H9 (cell line): ENCODE measurements at regions not wholly inside any gene's neighbourhood (a gene's known extent, or its start where the extent isn't known, plus 50 kb on each side); places are given as distances from the start of the nearest gene placed in this dataset.

Experiments
- DNase-seq: peaks from one replicate; pipeline ENCODE4 v3.0.0-alpha.2; 2017
- H2AFZ ChIP-seq: one replicate; pipeline ENCODE4 v1.6.1; 2013; ENCODE audit warnings: mild to moderate bottlenecking, low read length, control low read depth, moderate library complexity
- H2AK5ac ChIP-seq: 2 replicates; pipeline ENCODE4 v1.6.1; 2013; ENCODE audit warnings: low read length, control low read depth, mixed read lengths; ENCODE audit not compliant: insufficient read length
- H2BK120ac ChIP-seq: one replicate; pipeline ENCODE4 v1.6.1; 2013; ENCODE audit warnings: low read depth, mild to moderate bottlenecking, low read length, control low read depth, inconsistent platforms; ENCODE audit not compliant: poor library complexity, severe bottlenecking
- H2BK12ac ChIP-seq: 2 replicates; pipeline ENCODE4 v1.6.1; 2013; ENCODE audit warnings: low read length, control low read depth, mixed read lengths, low read depth; ENCODE audit not compliant: insufficient read length
- H2BK15ac ChIP-seq: 2 replicates; pipeline ENCODE4 v1.6.1; 2013; ENCODE audit warnings: low read depth, low read length, control low read depth
- H2BK20ac ChIP-seq: one replicate; pipeline ENCODE4 v1.6.1; 2013; ENCODE audit warnings: low read depth, mild to moderate bottlenecking, low read length, control low read depth, inconsistent platforms; ENCODE audit not compliant: poor library complexity, severe bottlenecking
- H2BK5ac ChIP-seq: 2 replicates; pipeline ENCODE4 v1.6.1; 2013; ENCODE audit warnings: low read length, control low read depth, mixed read lengths; ENCODE audit not compliant: insufficient read length
- H3K14ac ChIP-seq: 2 replicates; pipeline ENCODE4 v1.6.1; 2013; ENCODE audit warnings: low read length, control low read depth; ENCODE audit not compliant: insufficient read depth
- H3K18ac ChIP-seq: 2 replicates; pipeline ENCODE4 v1.6.1; 2013; ENCODE audit warnings: low read depth, mild to moderate bottlenecking, mixed read lengths, low read length, control low read depth; ENCODE audit not compliant: insufficient read length
- H3K23ac ChIP-seq: 2 replicates; pipeline ENCODE4 v1.6.1; 2013; ENCODE audit warnings: low read length, control low read depth, mixed read lengths, low read depth; ENCODE audit not compliant: insufficient read length
- H3K23me2 ChIP-seq: 2 replicates; pipeline ENCODE4 v1.6.1; 2013; ENCODE audit warnings: low read depth, mild to moderate bottlenecking, mixed read lengths, low read length, control low read depth; ENCODE audit not compliant: insufficient read length, poor library complexity, severe bottlenecking
- H3K27ac ChIP-seq: 2 replicates; pipeline ENCODE4 v1.5.1; 2013; ENCODE audit warnings: low read length, control low read depth, mixed read lengths, low read depth; ENCODE audit not compliant: insufficient read length
- H3K27me3 ChIP-seq: 2 replicates; pipeline ENCODE4 v1.6.1; 2013; ENCODE audit warnings: low read length, control low read depth, inconsistent platforms; ENCODE audit not compliant: insufficient read depth
- H3K4ac ChIP-seq: 2 replicates; pipeline ENCODE4 v1.6.1; 2013; ENCODE audit warnings: low read depth, mild to moderate bottlenecking, control low read depth, inconsistent platforms, low read length, moderate library complexity
- H3K4me1 ChIP-seq: 2 replicates; pipeline ENCODE4 v1.6.1; 2013; ENCODE audit warnings: low read length, control low read depth, inconsistent platforms; ENCODE audit not compliant: insufficient read depth
- H3K4me2 ChIP-seq: 2 replicates; pipeline ENCODE4 v1.6.1; 2013; ENCODE audit warnings: low read length, control low read depth, mixed read lengths; ENCODE audit not compliant: insufficient read length, insufficient read depth
- H3K56ac ChIP-seq: 2 replicates; pipeline ENCODE4 v1.6.1; 2013; ENCODE audit warnings: low read depth, mild to moderate bottlenecking, mixed read lengths, low read length, control low read depth; ENCODE audit not compliant: insufficient read length
- H3K79me1 ChIP-seq: 2 replicates; pipeline ENCODE4 v1.6.1; 2013; ENCODE audit warnings: low read depth, mild to moderate bottlenecking, moderate library complexity, low read length, control low read depth, inconsistent platforms; ENCODE audit not compliant: insufficient read depth, poor library complexity, severe bottlenecking
- H3K79me2 ChIP-seq: 2 replicates; pipeline ENCODE4 v1.6.1; 2013; ENCODE audit warnings: low read length, control low read depth, inconsistent platforms; ENCODE audit not compliant: insufficient read depth
- H3K9ac ChIP-seq: 2 replicates; pipeline ENCODE4 v1.6.1; 2013; ENCODE audit warnings: low read length, control low read depth, mixed read lengths; ENCODE audit not compliant: insufficient read length; ENCODE audit errors: extremely low read depth
- H3K9me3 ChIP-seq: one replicate; pipeline ENCODE4 v1.6.1; 2013; ENCODE audit warnings: low read depth, low read length, inconsistent platforms; ENCODE audit not compliant: control insufficient read depth
- H3T11ph ChIP-seq: one replicate; pipeline ENCODE4 v1.6.1; 2013; ENCODE audit warnings: mild to moderate bottlenecking, low read length, control low read depth, inconsistent platforms
- H4K20me1 ChIP-seq: one replicate; pipeline ENCODE4 v1.6.1; 2013; ENCODE audit not compliant: control insufficient read depth, insufficient read length, insufficient read depth
- H4K5ac ChIP-seq: 2 replicates; pipeline ENCODE4 v1.6.1; 2013; ENCODE audit warnings: low read depth, mild to moderate bottlenecking, mixed read lengths, low read length, control low read depth; ENCODE audit not compliant: insufficient read length
- H4K8ac ChIP-seq: replicated peaks from 2 replicates; pipeline ENCODE4 v1.6.1; 2013; ENCODE audit warnings: low read length, control low read depth, mixed read lengths, low read depth; ENCODE audit not compliant: insufficient read length
- H4K91ac ChIP-seq: 2 replicates; pipeline ENCODE4 v1.6.1; 2013; ENCODE audit warnings: low read depth, mild to moderate bottlenecking, moderate library complexity, mixed read lengths, low read length, control low read depth; ENCODE audit not compliant: insufficient read length
- H3K27ac Mint-ChIP-seq, 3 experiments: 2 replicates in 2 of 3; 3 replicates in 1 of 3; pipeline ENCODE4 v1.8.0; 2020 to 2021; ENCODE audit warnings: mixed read lengths in 3 of 3, mild to moderate bottlenecking in 1 of 3, moderate library complexity in 1 of 3
- H3K27me3 Mint-ChIP-seq: 2 replicates; pipeline ENCODE4 v1.8.0; 2021; ENCODE audit warnings: low read depth, mild to moderate bottlenecking, moderate library complexity, mixed read lengths
- H3K36me3 Mint-ChIP-seq, 3 experiments: 2 replicates in 2 of 3; 3 replicates in 1 of 3; pipeline ENCODE4 v1.8.0; 2020 to 2021; ENCODE audit warnings: low read depth in 3 of 3, mixed read lengths in 3 of 3; ENCODE audit not compliant: insufficient read depth in 1 of 3
- H3K4me1 Mint-ChIP-seq, 2 experiments: 2 replicates each; pipeline ENCODE4 v1.8.0; 2020; ENCODE audit warnings: mixed read lengths in 2 of 2
- H3K4me3 Mint-ChIP-seq, 2 experiments: 2 replicates in 1 of 2; 3 replicates in 1 of 2; pipeline ENCODE4 v1.8.0; 2020 to 2021; ENCODE audit warnings: mild to moderate bottlenecking in 2 of 2, mixed read lengths in 2 of 2, moderate library complexity in 1 of 2
- H3K9me3 Mint-ChIP-seq, 2 experiments: 2 replicates in 1 of 2; 3 replicates in 1 of 2; pipeline ENCODE4 v1.8.0; 2020; ENCODE audit warnings: mild to moderate bottlenecking in 2 of 2, mixed read lengths in 2 of 2, moderate library complexity in 1 of 2
- WGBS: extraction: QIAGEN DNeasy Blood & Tissue Kit; methylation state at CpG from one replicate; pipeline ENCODE4 v1.1.7; 2013; ENCODE audit warnings: missing lambda C conversion rate, low lambda C conversion rate, mixed read lengths; ENCODE audit not compliant: insufficient read length; ENCODE audit errors: extremely low coverage; 5-methylcytosine and 5-hydroxymethylcytosine counted together
- TF ChIP-seq, protein P1 (sequence below): fragments of 200-600 bp; sonication (generic); conservative IDR thresholded peaks from 3 replicates; pipeline ENCODE4 v1.8.0; 2021; ENCODE audit warnings: antibody characterized with exemption, mild to moderate bottlenecking

DNA sequence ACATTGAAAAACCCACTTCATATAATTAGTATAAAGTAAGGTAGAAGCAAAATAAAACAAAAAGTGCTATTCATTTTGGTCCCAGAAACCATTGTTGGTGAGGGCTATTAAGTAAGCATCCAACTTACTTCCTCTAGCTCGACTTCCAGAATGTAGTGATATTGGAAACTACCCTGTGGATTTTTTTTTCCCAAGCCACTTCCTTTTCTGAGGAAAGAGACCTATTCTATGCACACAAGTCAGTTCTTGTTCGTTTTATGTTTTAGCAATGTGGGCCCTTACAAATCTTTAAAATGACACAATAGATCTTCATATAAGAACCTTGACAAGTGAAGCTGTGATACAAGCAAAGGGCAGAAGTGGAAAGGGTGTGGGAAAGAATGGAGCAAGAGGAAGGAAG, 402.0 kb upstream of the TBL1XR1 start:
- H3K79me1 ChIP-seq: no peaks in the 10 kb centered on the region
- TF ChIP-seq, protein P1, sequence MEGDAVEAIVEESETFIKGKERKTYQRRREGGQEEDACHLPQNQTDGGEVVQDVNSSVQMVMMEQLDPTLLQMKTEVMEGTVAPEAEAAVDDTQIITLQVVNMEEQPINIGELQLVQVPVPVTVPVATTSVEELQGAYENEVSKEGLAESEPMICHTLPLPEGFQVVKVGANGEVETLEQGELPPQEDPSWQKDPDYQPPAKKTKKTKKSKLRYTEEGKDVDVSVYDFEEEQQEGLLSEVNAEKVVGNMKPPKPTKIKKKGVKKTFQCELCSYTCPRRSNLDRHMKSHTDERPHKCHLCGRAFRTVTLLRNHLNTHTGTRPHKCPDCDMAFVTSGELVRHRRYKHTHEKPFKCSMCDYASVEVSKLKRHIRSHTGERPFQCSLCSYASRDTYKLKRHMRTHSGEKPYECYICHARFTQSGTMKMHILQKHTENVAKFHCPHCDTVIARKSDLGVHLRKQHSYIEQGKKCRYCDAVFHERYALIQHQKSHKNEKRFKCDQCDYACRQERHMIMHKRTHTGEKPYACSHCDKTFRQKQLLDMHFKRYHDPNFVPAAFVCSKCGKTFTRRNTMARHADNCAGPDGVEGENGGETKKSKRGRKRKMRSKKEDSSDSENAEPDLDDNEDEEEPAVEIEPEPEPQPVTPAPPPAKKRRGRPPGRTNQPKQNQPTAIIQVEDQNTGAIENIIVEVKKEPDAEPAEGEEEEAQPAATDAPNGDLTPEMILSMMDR: no peak
- H3K9me3 ChIP-seq: no peaks in the 10 kb centered on the region
- DNase-seq: no peak
- H3K79me2 ChIP-seq: no peaks in the 10 kb centered on the region
- Mint-ChIP-seq H3K27ac (no peak overlapping the region), H3K9me3 (no peaks in the 10 kb centered on the region), H3K27me3 (no peaks in the 10 kb centered on the region; the same call in 1 of the 2 replicates), H3K4me3 (no peak overlapping the region), H3K36me3 (no peaks in the 10 kb centered on the region), H3K4me1 (peaks cover 30 to 32% of the 10 kb centered on the region in 2 experiments)
- H4K5ac ChIP-seq: no peak overlapping the region
- H3K23me2 ChIP-seq: no peaks in the 10 kb centered on the region
- H3K4me2 ChIP-seq: no peak overlapping the region
- no peaks in the 10 kb centered on the region for H3K27me3 ChIP-seq
- H3K56ac ChIP-seq: no peak overlapping the region
- no peak overlapping the region for H3K23ac ChIP-seq
- no peaks in the 10 kb centered on the region for H4K20me1 ChIP-seq
- no peak overlapping the region for H3T11ph ChIP-seq
- H4K91ac ChIP-seq: no peak overlapping the region
- no peak overlapping the region for H4K8ac ChIP-seq
- H3K9ac ChIP-seq: no peak overlapping the region
- no CpG with 5 or more reads among the region's 2 CpGs for WGBS
- no peak overlapping the region for H2BK120ac ChIP-seq
- H2BK15ac ChIP-seq: no peak overlapping the region
- H3K27ac ChIP-seq: no peak overlapping the region
- no peak overlapping the region for H2AK5ac ChIP-seq
- H2BK5ac ChIP-seq: no peak overlapping the region
- H2AFZ ChIP-seq: no peak overlapping the region
- H2BK12ac ChIP-seq: no peak overlapping the region
- H3K18ac ChIP-seq: no peak overlapping the region
- no peak overlapping the region for H3K14ac ChIP-seq
- H3K4me1 ChIP-seq: peaks cover 19% of the 10 kb centered on the region; the same call in 1 of the 2 replicates
- H3K4ac ChIP-seq: no peak overlapping the region
- H2BK20ac ChIP-seq: no peak overlapping the region
